Activated CD4-positive, CD25-positive, alpha-beta regulatory T cell treated with anti-CD3 and anti-CD28 coated beads, Interleukin-2, amount 50 U/mL, for 72 hours (primary cell): ENCODE measurements at regions not wholly inside any gene's neighbourhood (a gene's known extent, or its start where the extent isn't known, plus 50 kb on each side); places are given as distances from the start of the nearest gene placed in this dataset.

Source experiments
- DNase-seq: peaks from one replicate; pipeline ENCODE4 v3.0.0; 2021

- DNase-seq: no peak
These were observed 384.3 kb downstream of the CDC5L start for GRCh38 chr6:44771647-44772415.

- no peak for DNase-seq
These were observed 385.3 kb downstream of the CDC5L start for GRCh38 chr6:44772838-44773237.

DNA sequence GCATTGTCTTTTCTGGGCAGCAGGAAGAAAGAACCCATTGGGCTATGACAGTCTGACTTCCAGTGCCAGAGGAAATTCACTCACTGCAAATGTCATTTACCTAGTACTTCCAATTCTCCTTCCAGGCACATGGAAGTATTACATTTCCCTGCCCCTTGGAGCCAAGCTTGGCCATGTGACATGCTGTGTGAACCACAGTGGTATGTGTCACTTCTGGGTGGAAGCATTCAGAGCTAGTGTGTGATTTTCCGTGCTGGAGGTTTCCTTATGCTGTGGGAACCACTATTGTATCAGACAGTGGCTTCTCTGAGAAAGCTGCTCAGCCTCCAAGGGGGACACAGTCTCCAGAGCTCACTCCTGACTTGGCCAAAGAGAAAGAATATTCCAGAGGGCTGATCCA lies 387.6 kb downstream of the CDC5L start:
- DNase-seq: no peak

DNA sequence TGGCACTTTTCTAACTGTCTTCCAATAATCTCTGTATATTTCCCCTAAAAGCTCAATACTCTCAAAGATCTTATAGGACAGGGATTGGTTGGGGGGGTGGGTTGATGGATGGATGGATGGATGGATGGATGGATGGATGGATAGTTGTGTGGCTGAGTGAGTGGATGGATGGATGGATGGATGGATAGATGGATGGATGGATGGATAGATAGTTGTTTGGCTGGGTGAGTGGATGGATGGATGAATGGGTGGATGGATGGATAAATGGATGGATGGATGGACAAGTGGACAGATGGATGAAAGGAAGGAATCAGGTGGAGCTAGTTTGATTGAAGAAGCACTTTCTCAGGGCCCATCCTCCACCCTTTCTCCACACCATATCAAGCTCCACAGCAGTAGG lies 388.8 kb downstream of the CDC5L start:
- no peak for DNase-seq

GRCh38 chr6:44778513-44778912 lies 391.0 kb downstream of the CDC5L start:
- DNase-seq: no peak
